ENCODE measurements at regions not wholly inside any gene's neighbourhood (a gene's known extent, or its start where the extent isn't known, plus 50 kb on each side); places are given as distances from the start of the nearest gene placed in this dataset.
"Not testable (repeated sequence)": the region's sequence is repeated elsewhere in the genome, so short reads cannot be mapped to it uniquely, and the experiment has no call there.

- DNase-seq: no peak
These were observed 338.7 kb upstream of the ARID1B start for GRCh38 chr6:156438350-156438923.

- DNase-seq: no peak
These were observed 339.9 kb upstream of the ARID1B start for GRCh38 chr6:156437121-156437879.

GRCh38 chr6:156434795-156435190, 342.4 kb upstream of the ARID1B start:
- DNase-seq: no peak

GRCh38 chr6:156434049-156434794, 343.0 kb upstream of the ARID1B start:
- DNase-seq: no peak

- DNase-seq: no peak
These were observed 344.6 kb upstream of the ARID1B start for GRCh38 chr6:156432543-156432942.

GRCh38 chr6:156430386-156430785, 346.8 kb upstream of the ARID1B start:
- no peak for DNase-seq

GRCh38 chr6:156427345-156427744, 349.8 kb upstream of the ARID1B start:
- DNase-seq: no peak

- no peak for DNase-seq
These were observed 351.7 kb upstream of the ARID1B start for GRCh38 chr6:156425359-156426020.

- DNase-seq: no peak
These were observed 353.3 kb upstream of the ARID1B start for GRCh38 chr6:156423829-156424228.

- DNase-seq: no peak
These were observed 354.1 kb upstream of the ARID1B start for GRCh38 chr6:156423075-156423474.

- no peak for DNase-seq
These were observed 355.2 kb upstream of the ARID1B start for GRCh38 chr6:156421933-156422332.

- DNase-seq: not testable (repeated sequence)
These were observed 355.9 kb upstream of the ARID1B start for GRCh38 chr6:156421301-156421700.

- no peak for DNase-seq
These were observed 356.8 kb upstream of the ARID1B start for GRCh38 chr6:156420172-156420993.

GRCh38 chr6:156419594-156419993, 357.6 kb upstream of the ARID1B start:
- DNase-seq: no peak

- no peak for DNase-seq
These were observed 358.9 kb upstream of the ARID1B start for GRCh38 chr6:156418253-156418652.

GRCh38 chr6:156416391-156416790, 360.8 kb upstream of the ARID1B start:
- DNase-seq: no peak

GRCh38 chr6:156413154-156413553, 364.0 kb upstream of the ARID1B start:
- no peak for DNase-seq

GRCh38 chr6:156410649-156411048, 366.5 kb upstream of the ARID1B start:
- no peak for DNase-seq

- DNase-seq: no peak
These were observed 368.5 kb upstream of the ARID1B start for GRCh38 chr6:156408655-156409054.

- DNase-seq: no peak
These were observed 369.8 kb upstream of the ARID1B start for GRCh38 chr6:156407334-156407733.

GRCh38 chr6:156406688-156407087, 370.5 kb upstream of the ARID1B start:
- DNase-seq: no peak

- no peak for DNase-seq
These were observed 371.1 kb upstream of the ARID1B start for GRCh38 chr6:156406099-156406498.

GRCh38 chr6:156402628-156403027, 374.6 kb upstream of the ARID1B start:
- no peak for DNase-seq

Measured in NK-92 treated with Interleukin-12 subunit alpha and Interleukin-12 subunit beta, amount 100 ng/mL, for 24 hours (cell line).